Right lobe of liver (tissue), 4 donors: ENCODE measurements at regions not wholly inside any gene's neighbourhood (a gene's known extent, or its start where the extent isn't known, plus 50 kb on each side); places are given as distances from the start of the nearest gene placed in this dataset.

ENCODE experiments used
- POLR2A ChIP-seq: fragments of 450-650 bp; IDR thresholded peaks from one replicate; pipeline ENCODE4 v1.6.1; 2017; ENCODE audit warnings: antibody characterized with exemption, mild to moderate bottlenecking
- TF ChIP-seq, protein P1 (sequence below), 4 donors: fragments of 200-600 bp in 3 of 4; fragments of 450-650 bp in 1 of 4; IDR thresholded peaks; one replicate each; pipeline versions ENCODE4 v1.5.1 to v1.8.0; 2016 to 2022; ENCODE audit warnings: antibody characterized with exemption in 4 of 4, mild to moderate bottlenecking in 2 of 4
- donor health status: DM: no; HTN: no; CAD: no.
- donor health status: DM: no; HTN: no; CAD: no.
- donor health status: DM: no; HTN: yes; CAD: no.

DNA sequence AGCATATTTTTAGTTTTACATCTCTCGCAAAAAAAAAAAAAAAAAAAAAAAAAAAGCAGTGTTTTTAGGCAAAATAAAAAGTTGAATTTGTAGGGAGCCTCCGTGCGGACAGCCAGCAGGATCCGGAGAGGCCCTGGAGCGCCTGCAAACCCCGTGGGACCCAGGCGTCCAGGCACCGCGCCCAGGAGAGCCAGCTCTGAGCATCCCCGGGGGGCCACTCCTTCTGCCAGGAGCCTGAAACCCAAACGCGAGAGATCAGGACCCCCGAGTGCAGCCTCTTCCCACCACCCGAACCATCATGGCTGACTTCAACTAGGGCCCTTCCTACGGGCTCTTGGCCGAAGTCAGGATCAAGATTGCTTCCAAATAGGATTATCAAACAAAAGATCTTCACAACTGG lies 54.1 kb upstream of the LY86 start:
- TF ChIP-seq POLR2A = no peak
- TF ChIP-seq, protein P1, sequence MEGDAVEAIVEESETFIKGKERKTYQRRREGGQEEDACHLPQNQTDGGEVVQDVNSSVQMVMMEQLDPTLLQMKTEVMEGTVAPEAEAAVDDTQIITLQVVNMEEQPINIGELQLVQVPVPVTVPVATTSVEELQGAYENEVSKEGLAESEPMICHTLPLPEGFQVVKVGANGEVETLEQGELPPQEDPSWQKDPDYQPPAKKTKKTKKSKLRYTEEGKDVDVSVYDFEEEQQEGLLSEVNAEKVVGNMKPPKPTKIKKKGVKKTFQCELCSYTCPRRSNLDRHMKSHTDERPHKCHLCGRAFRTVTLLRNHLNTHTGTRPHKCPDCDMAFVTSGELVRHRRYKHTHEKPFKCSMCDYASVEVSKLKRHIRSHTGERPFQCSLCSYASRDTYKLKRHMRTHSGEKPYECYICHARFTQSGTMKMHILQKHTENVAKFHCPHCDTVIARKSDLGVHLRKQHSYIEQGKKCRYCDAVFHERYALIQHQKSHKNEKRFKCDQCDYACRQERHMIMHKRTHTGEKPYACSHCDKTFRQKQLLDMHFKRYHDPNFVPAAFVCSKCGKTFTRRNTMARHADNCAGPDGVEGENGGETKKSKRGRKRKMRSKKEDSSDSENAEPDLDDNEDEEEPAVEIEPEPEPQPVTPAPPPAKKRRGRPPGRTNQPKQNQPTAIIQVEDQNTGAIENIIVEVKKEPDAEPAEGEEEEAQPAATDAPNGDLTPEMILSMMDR (IDR thresholded peaks at IDR 0.05) = no peak
